Liver (tissue), 8 donors: ENCODE measurements at regions not wholly inside any gene's neighbourhood (a gene's known extent, or its start where the extent isn't known, plus 50 kb on each side); places are given as distances from the start of the nearest gene placed in this dataset.

ENCODE experiments used
- DNase-seq: peaks from one replicate; pipeline ENCODE4 v3.0.0-alpha.2; 2017; ENCODE audit warnings: low spot score
- H3K27ac ChIP-seq, 2 donors: one replicate each; pipeline ENCODE4 v1.7.0; 2013; ENCODE audit warnings: inconsistent platforms in 2 of 2, low read length in 2 of 2, control low read depth in 1 of 2, low read depth in 1 of 2, mild to moderate bottlenecking in 1 of 2
- H3K27me3 ChIP-seq, 4 donors: one replicate each; pipeline versions ENCODE4 v1.6.1 to v1.7.0; 2013; ENCODE audit warnings: low read length in 3 of 4, inconsistent platforms in 1 of 4, mild to moderate bottlenecking in 1 of 4, moderate library complexity in 1 of 4; ENCODE audit not compliant: control insufficient read depth in 4 of 4, insufficient read depth in 4 of 4
- H3K36me3 ChIP-seq, 4 donors: one replicate each; pipeline versions ENCODE4 v1.6.1 to v1.7.0; 2013; ENCODE audit warnings: low read length in 3 of 4, mild to moderate bottlenecking in 3 of 4, low read depth in 1 of 4, moderate library complexity in 1 of 4; ENCODE audit not compliant: control insufficient read depth in 4 of 4, insufficient read depth in 3 of 4
- H3K4me1 ChIP-seq, 4 donors: one replicate each; pipeline versions ENCODE4 v1.6.1 to v1.7.0; 2013; ENCODE audit warnings: low read length in 3 of 4, mild to moderate bottlenecking in 3 of 4, moderate library complexity in 1 of 4; ENCODE audit not compliant: control insufficient read depth in 4 of 4, insufficient read depth in 4 of 4
- H3K4me3 ChIP-seq, 3 donors: one replicate each; pipeline versions ENCODE4 v1.6.1 to v1.7.0; 2013; ENCODE audit warnings: low read length in 3 of 3, control low read depth in 1 of 3, low read depth in 1 of 3, mild to moderate bottlenecking in 1 of 3
- H3K9ac ChIP-seq, 2 donors: one replicate each; pipeline ENCODE4 v1.7.0; 2013; ENCODE audit warnings: low read length in 2 of 2, mild to moderate bottlenecking in 2 of 2, moderate library complexity in 2 of 2, control low read depth in 1 of 2, low read depth in 1 of 2
- H3K9me3 ChIP-seq, 4 donors: one replicate each; pipeline versions ENCODE4 v1.6.1 to v1.7.0; 2013; ENCODE audit warnings: low read length in 3 of 4; ENCODE audit not compliant: control insufficient read depth in 4 of 4
- ATF3 ChIP-seq: IDR thresholded peaks from 2 replicates; pipeline ENCODE4 v1.6.1; 2016; ENCODE audit warnings: antibody characterized with exemption
- CTCF ChIP-seq: fragments of 150-350 bp; IDR thresholded peaks from 2 replicates; pipeline ENCODE4 v1.5.1; 2017; ENCODE audit warnings: improper control_type of control experiment, low read depth, low read length; ENCODE audit not compliant: missing input control
- EGR1 ChIP-seq, 2 donors: IDR thresholded peaks; 2 replicates each; pipeline ENCODE4 v1.6.1; 2016 to 2018; ENCODE audit warnings: antibody characterized with exemption in 2 of 2, low read depth in 2 of 2
- GABPA ChIP-seq, 2 donors: IDR thresholded peaks in 1 of 2; conservative IDR thresholded peaks in 1 of 2; 2 replicates each; pipeline ENCODE4 v1.6.1; 2016; ENCODE audit warnings: antibody characterized with exemption in 2 of 2, mild to moderate bottlenecking in 1 of 2, moderate library complexity in 1 of 2
- HNF4A ChIP-seq, 2 donors: conservative IDR thresholded peaks; 2 replicates each; pipeline ENCODE4 v1.6.1; 2016; ENCODE audit warnings: antibody characterized with exemption in 2 of 2, mild to moderate bottlenecking in 2 of 2
- HNF4G ChIP-seq: IDR thresholded peaks from 2 replicates; pipeline ENCODE4 v1.6.1; 2016; ENCODE audit warnings: antibody characterized with exemption
- JUND ChIP-seq, 2 donors: IDR thresholded peaks; 2 replicates each; pipeline ENCODE4 v1.6.1; 2016; ENCODE audit warnings: antibody characterized with exemption in 2 of 2
- MAX ChIP-seq: IDR thresholded peaks from 2 replicates; pipeline ENCODE4 v1.6.1; 2016; ENCODE audit warnings: antibody characterized with exemption
- RAD21 ChIP-seq, 2 donors: IDR thresholded peaks; 2 replicates each; pipeline ENCODE4 v1.6.1; 2016; ENCODE audit warnings: antibody characterized with exemption in 2 of 2, mild to moderate bottlenecking in 2 of 2
- REST ChIP-seq: IDR thresholded peaks from 2 replicates; pipeline ENCODE4 v1.6.1; 2016; ENCODE audit warnings: antibody characterized with exemption, mild to moderate bottlenecking
- RXRA ChIP-seq, 2 donors: IDR thresholded peaks; 2 replicates each; pipeline ENCODE4 v1.6.1; 2017 to 2018; ENCODE audit warnings: antibody characterized with exemption in 2 of 2, mild to moderate bottlenecking in 1 of 2
- SP1 ChIP-seq: IDR thresholded peaks from 2 replicates; pipeline ENCODE4 v1.6.1; 2018; ENCODE audit warnings: antibody characterized with exemption, mild to moderate bottlenecking
- TAF1 ChIP-seq: conservative IDR thresholded peaks from 2 replicates; pipeline ENCODE4 v1.6.1; 2016; ENCODE audit warnings: antibody characterized with exemption, mild to moderate bottlenecking
- YY1 ChIP-seq: IDR thresholded peaks from 2 replicates; pipeline ENCODE4 v1.6.1; 2016; ENCODE audit warnings: antibody characterized with exemption, mild to moderate bottlenecking
- ZBTB33 ChIP-seq: IDR thresholded peaks from 2 replicates; pipeline ENCODE4 v1.6.1; 2016; ENCODE audit warnings: antibody characterized with exemption
- WGBS: extraction: QIAGEN DNeasy Blood & Tissue Kit; methylation state at CpG from one replicate; pipeline ENCODE4 v1.1.7; 2013; 5-methylcytosine and 5-hydroxymethylcytosine counted together
- donor health status: healthy.
- donor health status: healthy.
- donor health status: healthy.
- donor health status: healthy.
- donor health status: healthy.

- Histone ChIP-seq H3K9ac (no peak overlapping the region), H3K9me3 (peaks cover 2 to 5% (median 2%) of the 10 kb centered on the region in 4 donors), H3K27me3 (no peaks in the 10 kb centered on the region), H3K4me1 (no peaks in the 10 kb centered on the region), H3K27ac (no peak overlapping the region), H3K4me3 (no peak overlapping the region), H3K36me3 (no peaks in the 10 kb centered on the region)
- TF ChIP-seq SP1 (no peak), JUND (IDR thresholded peaks at IDR 0.05) (no peak), HNF4G (no peak)
- no peak for DNase-seq
- WGBS: 90% methylated on average over 2 of the region's 2 CpGs
Measured at GRCh38 chr12:88839486-88839885, 259.2 kb upstream of the KITLG start.

- no peaks in the 10 kb centered on the region for H3K4me1 ChIP-seq
- no peak overlapping the region for H3K9ac ChIP-seq
- no peaks in the 10 kb centered on the region for H3K27me3 ChIP-seq
- TF ChIP-seq RXRA (IDR thresholded peaks at IDR 0.05): no peak
- TF ChIP-seq YY1: no peak
- TF ChIP-seq ZBTB33: no peak
- no peak for TF ChIP-seq REST
- no peak for TF ChIP-seq GABPA (IDR thresholded peaks at IDR 0.05 in 1 of 2, conservative IDR thresholded peaks at IDR 0.05 in 1 of 2)
- no peak for TF ChIP-seq TAF1
- no peak for TF ChIP-seq JUND (IDR thresholded peaks at IDR 0.05)
- no peak for TF ChIP-seq HNF4G
- no peak overlapping the region for H3K27ac ChIP-seq
- no peak for DNase-seq
- peaks cover 2 to 5% (median 2%) of the 10 kb centered on the region in 4 donors for H3K9me3 ChIP-seq
- WGBS: 73% methylated on average over 1 of the region's 1 CpG
- no peak overlapping the region for H3K4me3 ChIP-seq
- H3K36me3 ChIP-seq: no peaks in the 10 kb centered on the region
Measured at GRCh38 chr12:88836156-88836555, 255.9 kb upstream of the KITLG start.

- Histone ChIP-seq H3K4me1 (no peaks in the 10 kb centered on the region), H3K36me3 (no peaks in the 10 kb centered on the region), H3K9ac (no peak overlapping the region), H3K9me3 (peaks cover 0 to 5% (median 2%) of the 10 kb centered on the region in 4 donors), H3K27ac (no peak overlapping the region), H3K4me3 (no peak overlapping the region), H3K27me3 (no peaks in the 10 kb centered on the region)
- WGBS: 87% methylated on average over 1 of the region's 1 CpG
- DNase-seq: no peak
- TF ChIP-seq JUND (IDR thresholded peaks at IDR 0.05) (no peak), TAF1 (no peak), ATF3 (no peak), EGR1 (IDR thresholded peaks at IDR 0.05; ENCODE audit: low read depth in 2 of 2) (no peak), MAX (no peak), ZBTB33 (no peak), RAD21 (IDR thresholded peaks at IDR 0.05) (no peak), CTCF (no peak), HNF4G (no peak), RXRA (IDR thresholded peaks at IDR 0.05) (no peak), HNF4A (conservative IDR thresholded peaks at IDR 0.05) (no peak), SP1 (no peak)
Measured at GRCh38 chr12:88834226-88834625, 254.0 kb upstream of the KITLG start.
